Gastrocnemius medialis (tissue), 4 donors: ENCODE measurements at regions not wholly inside any gene's neighbourhood (a gene's known extent, or its start where the extent isn't known, plus 50 kb on each side); places are given as distances from the start of the nearest gene placed in this dataset.

Experiments used
- ATAC-seq, 2 donors: fragments of 150-250 bp; one replicate each; pipeline ENCODE4 v1.9.1; 2016
- DNase-seq, 2 donors: peaks; one replicate each; pipeline ENCODE4 v3.0.0-alpha.2; 2019
- H3K27ac ChIP-seq, 4 donors: fragments of 200-600 bp; sonication (generic); 1 replicate in 1 of 4; 2 replicates in 3 of 4; pipeline ENCODE4 v1.5.1; 2016 to 2018; ENCODE audit warnings: mild to moderate bottlenecking in 2 of 4, moderate library complexity in 1 of 4
- H3K27me3 ChIP-seq, 3 donors: fragments of 200-600 bp; sonication (generic) in 2 of 3; 1 replicate in 1 of 3; 2 replicates in 2 of 3; pipeline versions ENCODE4 v1.5.1 to v1.6.0; 2016 to 2019; ENCODE audit warnings: mild to moderate bottlenecking in 1 of 3, moderate library complexity in 1 of 3
- H3K36me3 ChIP-seq, 2 donors: fragments of 200-600 bp; sonication (generic) in 1 of 2; one replicate each; pipeline ENCODE4 v1.5.1; 2017 to 2018
- H3K4me1 ChIP-seq, 2 donors: fragments of 200-600 bp; sonication (generic) in 1 of 2; one replicate each; pipeline ENCODE4 v1.5.1; 2016 to 2017; ENCODE audit warnings: mild to moderate bottlenecking in 2 of 2
- H3K4me3 ChIP-seq, 4 donors: fragments of 200-600 bp; sonication (generic) in 3 of 4; 1 replicate in 1 of 4; 2 replicates in 3 of 4; pipeline ENCODE4 v1.5.1; 2016 to 2019; ENCODE audit warnings: mild to moderate bottlenecking in 2 of 4
- H3K9me3 ChIP-seq, 3 donors: fragments of 200-600 bp; sonication (generic) in 2 of 3; 1 replicate in 1 of 3; 2 replicates in 2 of 3; pipeline ENCODE4 v1.5.1; 2016 to 2019
- CTCF ChIP-seq, 5 experiments: fragments of 450-650 bp in 3 of 5; fragments of 200-600 bp in 2 of 5; sonication (generic) in 2 of 5; IDR thresholded peaks in 4 of 5; conservative IDR thresholded peaks in 1 of 5; 1 replicate in 4 of 5; 2 replicates in 1 of 5; pipeline ENCODE4 v1.5.1; 2016 to 2019; ENCODE audit warnings: antibody characterized with exemption in 5 of 5, mild to moderate bottlenecking in 3 of 5, moderate library complexity in 3 of 5
- POLR2A ChIP-seq, 2 donors: fragments of 450-650 bp; IDR thresholded peaks; one replicate each; pipeline ENCODE4 v1.6.1; 2017; ENCODE audit warnings: antibody characterized with exemption in 2 of 2, mild to moderate bottlenecking in 2 of 2, moderate library complexity in 2 of 2
- in situ Hi-C, 4 donors: fragments of 200-750 bp; cut with MboI; loops; one replicate each; pipeline versions ENCODE4 v1.15.0 to v1.8.0; 2017; ENCODE audit warnings: low sequenced_read_pairs in 4 of 4
- intact Hi-C: fragments of 100-400 bp; cut with DNase I; formaldehyde crosslinking; loops from one replicate; pipeline ENCODE4 v1.15.1; 2023; ENCODE audit warnings: low total_unique reads

DNA sequence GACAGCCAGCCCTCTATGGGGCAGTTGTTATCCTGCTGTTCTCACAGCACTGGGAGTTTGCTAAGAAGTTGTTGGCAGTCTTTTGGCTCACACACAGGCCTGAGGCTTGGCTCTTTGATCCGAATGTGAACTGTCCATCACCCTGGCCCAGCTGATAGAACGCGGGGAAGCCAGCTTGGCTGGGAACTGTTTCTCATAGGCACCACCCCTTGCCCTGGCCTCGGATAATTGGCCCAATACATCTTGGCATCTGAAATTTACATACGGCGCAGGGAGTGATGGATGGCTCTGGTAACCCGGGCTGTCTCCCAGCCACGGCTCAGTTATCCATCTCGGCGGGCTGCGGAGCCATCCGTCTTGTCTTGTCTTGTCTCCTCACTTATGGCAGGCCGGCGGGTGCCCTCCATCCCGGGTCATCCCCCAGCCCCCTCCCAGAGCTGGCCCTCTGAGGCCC is 164.1 kb downstream of the PHETA1 start:
- intact Hi-C loops (no loop called here), in situ Hi-C loops (no loop called here)
- ATAC-seq (no peak), DNase-seq (no peak)
- H3K36me3 ChIP-seq = no peaks in the 10 kb centered on the region
- H3K4me3 ChIP-seq = no peak overlapping the region
- peaks cover 7 to 22% (median 10%) of the 10 kb centered on the region in 3 donors for H3K27me3 ChIP-seq
- TF ChIP-seq POLR2A (IDR thresholded peaks at IDR 0.05) = no peak
- TF ChIP-seq CTCF (IDR thresholded peaks at IDR 0.05 in 4 of 5, conservative IDR thresholded peaks at IDR 0.05 in 1 of 5) = no peak
- no peak overlapping the region for H3K27ac ChIP-seq
- no peaks in the 10 kb centered on the region for H3K4me1 ChIP-seq
- no peaks in the 10 kb centered on the region for H3K9me3 ChIP-seq

GRCh38 chr12:111203969-111204368 is 164.9 kb downstream of the PHETA1 start:
- H3K4me3 ChIP-seq = no peak overlapping the region
- no peak overlapping the region for H3K27ac ChIP-seq
- H3K36me3 ChIP-seq = no peaks in the 10 kb centered on the region
- DNase-seq (no peak), ATAC-seq (no peak)
- in situ Hi-C loops (no loop called here), intact Hi-C loops (no loop called here)
- no peaks in the 10 kb centered on the region for H3K9me3 ChIP-seq
- TF ChIP-seq CTCF (IDR thresholded peaks at IDR 0.05 in 4 of 5, conservative IDR thresholded peaks at IDR 0.05 in 1 of 5) (no peak), POLR2A (IDR thresholded peaks at IDR 0.05) (no peak)
- H3K27me3 ChIP-seq = peaks cover 7 to 22% (median 10%) of the 10 kb centered on the region in 3 donors
- no peaks in the 10 kb centered on the region for H3K4me1 ChIP-seq

GRCh38 chr12:111203446-111203845 is 165.4 kb downstream of the PHETA1 start:
- Histone ChIP-seq H3K9me3 (no peaks in the 10 kb centered on the region), H3K4me3 (no peak overlapping the region), H3K27me3 (peaks cover 7 to 22% (median 10%) of the 10 kb centered on the region in 3 donors), H3K4me1 (no peaks in the 10 kb centered on the region), H3K27ac (no peak overlapping the region), H3K36me3 (no peaks in the 10 kb centered on the region)
- in situ Hi-C loops = no loop called here
- TF ChIP-seq POLR2A (IDR thresholded peaks at IDR 0.05) = no peak
- TF ChIP-seq CTCF (IDR thresholded peaks at IDR 0.05 in 4 of 5, conservative IDR thresholded peaks at IDR 0.05 in 1 of 5) = no peak
- ATAC-seq (no peak), DNase-seq (no peak)
- intact Hi-C loops = no loop called here

DNA sequence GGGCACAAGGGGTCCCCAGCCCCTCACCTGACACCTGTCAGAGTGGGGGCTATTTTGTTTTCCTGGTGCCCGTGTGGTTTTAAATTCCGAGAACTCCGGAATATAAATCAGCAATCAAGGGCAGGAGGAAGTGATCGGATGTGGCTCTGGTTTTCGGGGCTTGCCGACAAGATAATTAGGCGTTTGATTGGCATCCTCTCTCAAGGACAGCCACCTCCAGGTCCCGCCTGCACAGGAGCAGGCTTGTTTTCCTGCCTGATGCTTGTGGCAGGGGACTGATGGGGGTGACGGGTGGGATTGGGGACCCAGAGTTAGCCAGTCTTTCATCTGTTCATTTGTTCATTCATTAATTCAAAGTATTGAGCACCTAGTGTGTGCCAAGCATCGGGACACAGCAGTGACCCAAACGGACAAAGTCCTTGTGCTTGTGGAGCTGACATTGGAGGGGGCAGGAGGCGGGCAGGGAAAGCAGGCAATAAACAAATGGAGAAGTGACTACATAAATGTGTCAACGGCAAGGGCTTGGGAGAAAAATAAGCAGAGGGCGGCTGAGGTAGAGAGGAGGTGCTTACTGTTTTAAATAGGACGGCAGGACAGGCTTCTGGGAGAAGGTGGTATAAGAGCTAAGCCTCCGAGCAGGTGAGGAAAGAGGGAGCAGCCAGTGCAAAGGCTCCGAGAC is 166.5 kb downstream of the PHETA1 start:
- DNase-seq (no peak), ATAC-seq (no peak)
- Histone ChIP-seq H3K9me3 (no peaks in the 10 kb centered on the region), H3K27me3 (peaks cover 7 to 18% (median 10%) of the 10 kb centered on the region in 3 donors), H3K27ac (no peak overlapping the region), H3K4me1 (no peaks in the 10 kb centered on the region), H3K4me3 (no peak overlapping the region), H3K36me3 (no peaks in the 10 kb centered on the region)
- in situ Hi-C loops (no loop called here), intact Hi-C loops (no loop called here)
- no peak for TF ChIP-seq POLR2A (IDR thresholded peaks at IDR 0.05)
- no peak for TF ChIP-seq CTCF (IDR thresholded peaks at IDR 0.05 in 4 of 5, conservative IDR thresholded peaks at IDR 0.05 in 1 of 5)
